Fibroblast of the aortic adventitia (primary cell): ENCODE measurements at regions not wholly inside any gene's neighbourhood (a gene's known extent, or its start where the extent isn't known, plus 50 kb on each side); places are given as distances from the start of the nearest gene placed in this dataset.
A peak's percentile ranks its signal among the peaks of the same experiment; 100 is the strongest.

Experiments
- DNase-seq: peaks from one replicate; pipeline ENCODE4 v3.0.0-alpha.2; 2010; ENCODE audit warnings: low read depth
- H3K4me3 ChIP-seq: 2 replicates; pipeline ENCODE4 v1.5.1; 2011; ENCODE audit warnings: low read depth, mild to moderate bottlenecking, control low read depth, low read length, moderate library complexity
- TF ChIP-seq, protein P1 (sequence below): IDR thresholded peaks from 2 replicates; pipeline ENCODE4 v1.5.1; 2011; ENCODE audit warnings: mild to moderate bottlenecking, low read length, control low read depth, inconsistent platforms; ENCODE audit not compliant: insufficient read depth

- DNase-seq, result no peak
- TF ChIP-seq, protein P1, sequence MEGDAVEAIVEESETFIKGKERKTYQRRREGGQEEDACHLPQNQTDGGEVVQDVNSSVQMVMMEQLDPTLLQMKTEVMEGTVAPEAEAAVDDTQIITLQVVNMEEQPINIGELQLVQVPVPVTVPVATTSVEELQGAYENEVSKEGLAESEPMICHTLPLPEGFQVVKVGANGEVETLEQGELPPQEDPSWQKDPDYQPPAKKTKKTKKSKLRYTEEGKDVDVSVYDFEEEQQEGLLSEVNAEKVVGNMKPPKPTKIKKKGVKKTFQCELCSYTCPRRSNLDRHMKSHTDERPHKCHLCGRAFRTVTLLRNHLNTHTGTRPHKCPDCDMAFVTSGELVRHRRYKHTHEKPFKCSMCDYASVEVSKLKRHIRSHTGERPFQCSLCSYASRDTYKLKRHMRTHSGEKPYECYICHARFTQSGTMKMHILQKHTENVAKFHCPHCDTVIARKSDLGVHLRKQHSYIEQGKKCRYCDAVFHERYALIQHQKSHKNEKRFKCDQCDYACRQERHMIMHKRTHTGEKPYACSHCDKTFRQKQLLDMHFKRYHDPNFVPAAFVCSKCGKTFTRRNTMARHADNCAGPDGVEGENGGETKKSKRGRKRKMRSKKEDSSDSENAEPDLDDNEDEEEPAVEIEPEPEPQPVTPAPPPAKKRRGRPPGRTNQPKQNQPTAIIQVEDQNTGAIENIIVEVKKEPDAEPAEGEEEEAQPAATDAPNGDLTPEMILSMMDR, result no peak
Observed at GRCh38 chr4:55011761-55012160, 113.6 kb downstream of the KDR start.

DNA sequence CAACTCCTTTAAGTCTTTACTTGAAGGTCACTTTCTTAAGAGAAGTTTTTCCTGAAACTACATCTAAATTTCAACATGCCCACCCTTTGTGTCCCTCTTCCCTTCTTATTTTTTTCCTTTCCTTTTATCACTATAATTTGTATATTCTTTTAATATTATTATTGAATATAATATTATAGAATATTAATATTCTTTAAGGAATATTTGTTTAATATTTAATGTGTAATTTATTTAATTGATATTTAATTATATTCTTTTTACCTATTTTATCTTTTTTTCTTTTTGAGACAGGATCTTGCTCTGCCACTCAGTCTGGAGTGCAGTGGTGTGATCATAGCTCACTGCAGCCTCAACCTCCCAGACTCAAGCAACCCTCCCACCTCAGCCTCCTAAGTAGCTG is 114.8 kb downstream of the KDR start:
- DNase-seq, result no peak
- no peak overlapping the region for H3K4me3 ChIP-seq
- TF ChIP-seq, protein P1, result no peak

More at GRCh38 chr4:55011761-55012160, 113.6 kb downstream of the KDR start:
- H3K4me3 ChIP-seq, result no peak overlapping the region

- DNase-seq, result no peak
- H3K4me3 ChIP-seq, result no peak overlapping the region
- TF ChIP-seq, protein P1, result peak; percentile 40
Observed at GRCh38 chr4:55008166-55009056, 117.0 kb downstream of the KDR start.

DNA sequence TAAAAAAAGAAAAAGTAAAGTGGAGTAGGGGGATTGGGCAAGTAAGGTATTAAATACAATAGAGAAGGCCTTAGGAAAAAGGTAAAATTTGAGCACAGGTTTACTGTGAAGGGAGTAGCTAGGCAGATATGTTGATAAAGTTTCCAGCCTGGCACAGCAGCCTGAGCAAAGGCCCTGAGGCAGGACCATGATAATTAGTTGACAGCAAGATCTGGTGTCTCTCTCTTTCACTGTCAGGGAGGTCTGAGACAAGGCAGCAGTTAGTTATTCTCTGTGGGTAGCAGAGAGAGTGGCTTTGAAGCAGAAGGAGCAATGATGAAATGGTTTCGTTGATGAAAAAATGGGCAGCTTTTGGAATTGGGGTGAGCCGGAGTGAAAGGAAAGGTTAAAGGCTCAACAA is 119.5 kb downstream of the KDR start:
- H3K4me3 ChIP-seq, result no peak overlapping the region
- TF ChIP-seq, protein P1, result no peak
- DNase-seq, result no peak

- DNase-seq, result peak; percentile 83
- H3K4me3 ChIP-seq, result no peak overlapping the region
- TF ChIP-seq, protein P1, result peak; percentile 18
Observed at GRCh38 chr4:55004831-55005230, 120.6 kb downstream of the KDR start.

- no peak for DNase-seq
- H3K4me3 ChIP-seq, result no peak overlapping the region
- TF ChIP-seq, protein P1, result no peak
Observed at GRCh38 chr4:55002431-55002830, 123.0 kb downstream of the KDR start.
